Urothelium cell line (cell line): ENCODE measurements at regions not wholly inside any gene's neighbourhood (a gene's known extent, or its start where the extent isn't known, plus 50 kb on each side); places are given as distances from the start of the nearest gene placed in this dataset.
A peak's percentile ranks its signal among the peaks of the same experiment; 100 is the strongest.
"Not testable (repeated sequence)": the region's sequence is repeated elsewhere in the genome, so short reads cannot be mapped to it uniquely, and the experiment has no call there.

ENCODE experiments used
- DNase-seq: peaks from one replicate; pipeline ENCODE4 v3.0.0; 2011; ENCODE audit warnings: low spot score, mixed read lengths
- FAIRE-seq: peaks from 2 replicates; lab custom pipeline; 2011; peaks lifted over from hg19 to GRCh38; lab: Jason Lieb, UNC

- no peak for FAIRE-seq
- DNase-seq, result no peak
These were observed 105.4 kb upstream of the VANGL1 start for GRCh38 chr1:115536279-115536816.

GRCh38 chr1:115534106-115534505 is 107.7 kb upstream of the VANGL1 start:
- FAIRE-seq (no peak), DNase-seq (no peak)

GRCh38 chr1:115531631-115532264 is 110.0 kb upstream of the VANGL1 start:
- FAIRE-seq (no peak), DNase-seq (no peak)

- no peak for FAIRE-seq
- no peak for DNase-seq
These were observed 111.4 kb upstream of the VANGL1 start for GRCh38 chr1:115530407-115530806.

- FAIRE-seq, result peak; percentile 92
- no peak for DNase-seq
These were observed 112.4 kb upstream of the VANGL1 start for GRCh38 chr1:115529216-115529897.

- not testable (repeated sequence) for FAIRE-seq, DNase-seq
These were observed 113.4 kb upstream of the VANGL1 start for GRCh38 chr1:115528336-115528735.

- FAIRE-seq, result no peak
- DNase-seq, result no peak
These were observed 114.0 kb upstream of the VANGL1 start for GRCh38 chr1:115527746-115528145.

GRCh38 chr1:115526900-115527299 is 114.9 kb upstream of the VANGL1 start:
- no peak for DNase-seq
- FAIRE-seq, result no peak

GRCh38 chr1:115524236-115524635 is 117.5 kb upstream of the VANGL1 start:
- DNase-seq (no peak), FAIRE-seq (no peak)

- DNase-seq (no peak), FAIRE-seq (no peak)
These were observed 119.4 kb upstream of the VANGL1 start for GRCh38 chr1:115522386-115522785.

GRCh38 chr1:115515270-115515669 is 126.5 kb upstream of the VANGL1 start:
- FAIRE-seq, result no peak
- no peak for DNase-seq

- FAIRE-seq, DNase-seq: not testable (repeated sequence)
These were observed 131.5 kb upstream of the VANGL1 start for GRCh38 chr1:115510226-115510625.

GRCh38 chr1:115507901-115508300 is 133.9 kb upstream of the VANGL1 start:
- FAIRE-seq, result no peak
- DNase-seq, result no peak

GRCh38 chr1:115506924-115507589 is 134.7 kb upstream of the VANGL1 start:
- DNase-seq (peak; percentile 71), FAIRE-seq (no peak)

GRCh38 chr1:115506518-115506917 is 135.3 kb upstream of the VANGL1 start:
- FAIRE-seq (peak; percentile 56), DNase-seq (no peak)

- no peak for DNase-seq
- no peak for FAIRE-seq
These were observed 136.6 kb upstream of the VANGL1 start for GRCh38 chr1:115505148-115505571.

GRCh38 chr1:115502183-115502582 is 139.6 kb upstream of the VANGL1 start:
- FAIRE-seq, DNase-seq: not testable (repeated sequence)

GRCh38 chr1:115501476-115501875 is 140.3 kb upstream of the VANGL1 start:
- DNase-seq (no peak), FAIRE-seq (no peak)

- FAIRE-seq (no peak), DNase-seq (no peak)
These were observed 142.5 kb upstream of the VANGL1 start for GRCh38 chr1:115499253-115499652.

GRCh38 chr1:115496904-115497527 is 144.8 kb upstream of the VANGL1 start:
- no peak for FAIRE-seq
- peak; percentile 77 for DNase-seq

- no peak for DNase-seq
These were observed 146.1 kb upstream of the VANGL1 start for GRCh38 chr1:115495625-115496024.

More at GRCh38 chr1:115495625-115496024, 146.1 kb upstream of the VANGL1 start:
- FAIRE-seq, result no peak
